ENCODE measurements at regions not wholly inside any gene's neighbourhood (a gene's known extent, or its start where the extent isn't known, plus 50 kb on each side); places are given as distances from the start of the nearest gene placed in this dataset.

DNA sequence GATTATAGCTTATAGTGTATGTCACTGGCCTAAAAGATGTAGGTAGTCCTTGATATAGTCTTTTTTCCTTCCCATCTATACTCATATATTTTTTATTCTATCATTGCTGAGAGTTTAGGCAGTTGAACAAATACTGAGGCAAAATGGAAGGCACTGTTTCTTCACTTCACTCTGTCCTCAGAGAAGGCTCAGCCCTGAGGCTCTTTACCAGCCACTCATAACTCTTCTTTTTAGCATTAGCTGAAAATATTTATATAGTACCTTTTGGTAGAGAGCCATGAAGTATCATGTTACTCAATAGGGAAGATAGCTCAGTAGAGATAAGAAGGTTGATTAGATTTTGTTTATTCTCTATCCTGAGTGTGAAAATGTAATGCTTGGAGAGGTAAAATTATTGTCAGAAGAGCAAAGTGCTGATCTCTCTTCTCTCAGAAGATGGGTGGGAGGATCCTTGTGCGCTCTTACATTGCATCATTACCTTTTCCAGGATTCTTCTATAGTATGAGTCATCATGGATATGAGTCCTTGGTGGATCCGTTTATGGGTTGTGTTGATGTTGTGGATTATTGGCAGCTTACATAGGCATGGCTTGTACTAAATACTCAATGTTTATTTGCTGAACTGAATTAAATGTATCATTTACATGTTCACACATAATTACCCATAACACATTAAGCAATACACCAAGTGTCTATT, 88.1 kb downstream of the ANXA1 start:
- TF ChIP-seq EZH2 (IDR thresholded peaks at IDR 0.05) (no peak), FOXP2 (optimal IDR thresholded peaks at IDR 0.05; ENCODE audit: control extremely low read depth, extremely low read length, insufficient read depth) (no peak)
- DNase-seq (ENCODE audit: low read depth, low spot score) = no peak
- H3K4me3 ChIP-seq = no peak overlapping the region
- no peak overlapping the region for H3K9ac ChIP-seq (ENCODE audit: insufficient read length)
- H3K9me3 ChIP-seq (ENCODE audit: low read depth, low read length) = no peaks in the 10 kb centered on the region
- no peak overlapping the region for H3K27ac ChIP-seq
- no peaks in the 10 kb centered on the region for H3K36me3 ChIP-seq (ENCODE audit: insufficient read depth, low read length)

DNA sequence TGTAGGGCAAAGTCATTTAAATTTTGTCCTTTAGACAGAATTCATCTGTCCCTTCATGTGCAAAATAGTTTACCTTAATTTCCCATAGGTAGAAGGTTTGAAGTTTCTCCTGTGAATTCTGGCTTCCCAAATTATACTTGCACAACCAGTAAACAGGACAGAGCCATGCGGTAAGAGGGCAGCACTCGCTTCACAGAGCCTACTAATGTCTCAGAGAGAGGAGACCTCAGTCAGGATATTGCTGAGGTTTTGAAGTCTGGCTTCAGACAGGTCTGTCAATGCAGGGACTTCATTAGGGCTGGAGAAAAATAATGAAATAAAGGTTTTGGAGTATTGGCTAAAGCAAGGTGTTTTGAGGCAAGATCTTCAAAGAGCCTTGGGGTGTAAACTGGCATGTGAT, 91.4 kb downstream of the ANXA1 start:
- no peak overlapping the region for H3K9ac ChIP-seq (ENCODE audit: insufficient read length)
- no peaks in the 10 kb centered on the region for H3K36me3 ChIP-seq (ENCODE audit: insufficient read depth, low read length)
- H3K9me3 ChIP-seq (ENCODE audit: low read depth, low read length) = no peaks in the 10 kb centered on the region
- TF ChIP-seq EZH2 (IDR thresholded peaks at IDR 0.05) = no peak
- no peak for TF ChIP-seq FOXP2 (optimal IDR thresholded peaks at IDR 0.05; ENCODE audit: control extremely low read depth, extremely low read length, insufficient read depth)
- TF ChIP-seq POLR2AphosphoS5 (IDR thresholded peaks at IDR 0.05; ENCODE audit: borderline replicate concordance, low read depth, low read length) = no peak
- no peak for DNase-seq (ENCODE audit: low read depth, low spot score)
- no peak overlapping the region for H3K27ac ChIP-seq
- H3K4me3 ChIP-seq = no peak overlapping the region

DNA sequence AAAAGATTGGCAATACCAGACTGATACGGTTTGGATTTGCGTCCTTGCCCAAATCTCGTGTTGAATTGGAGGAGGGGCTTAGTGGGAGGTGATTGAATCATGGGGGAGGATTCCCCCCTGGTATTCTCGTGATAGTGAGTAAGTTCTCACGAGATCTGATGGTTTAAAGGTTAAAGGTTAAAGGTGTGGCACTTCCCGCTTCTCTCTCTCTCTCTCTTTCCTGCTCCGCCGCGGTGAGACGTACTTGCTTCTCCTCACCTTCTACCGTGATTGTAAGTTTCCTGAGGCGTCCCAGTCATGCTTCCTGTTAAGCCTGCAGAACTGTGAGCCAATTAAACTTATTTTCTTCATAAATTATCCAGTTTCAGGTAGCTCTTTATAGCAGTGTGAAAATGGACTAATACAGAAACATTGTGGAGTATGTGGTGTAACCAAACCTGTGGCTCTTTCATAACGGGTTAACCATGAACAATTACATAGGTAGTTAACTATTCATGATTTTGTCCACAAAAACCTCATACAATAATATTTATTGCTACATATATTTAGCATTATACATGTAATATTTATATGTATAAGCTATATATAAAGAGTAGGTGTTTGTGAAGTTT, 107.5 kb downstream of the ANXA1 start:
- Histone ChIP-seq H3K36me3 (ENCODE audit: insufficient read depth, low read length) (no peaks in the 10 kb centered on the region), H3K9ac (ENCODE audit: insufficient read length) (no peak overlapping the region), H3K9me3 (ENCODE audit: low read depth, low read length) (no peaks in the 10 kb centered on the region), H3K4me3 (no peak overlapping the region), H3K27ac (no peak overlapping the region)
- TF ChIP-seq FOXP2 (optimal IDR thresholded peaks at IDR 0.05; ENCODE audit: control extremely low read depth, extremely low read length, insufficient read depth) (no peak), POLR2AphosphoS5 (IDR thresholded peaks at IDR 0.05; ENCODE audit: borderline replicate concordance, low read depth, low read length) (no peak), EZH2 (IDR thresholded peaks at IDR 0.05) (no peak)
- no peak for DNase-seq (ENCODE audit: low read depth, low spot score)

DNA sequence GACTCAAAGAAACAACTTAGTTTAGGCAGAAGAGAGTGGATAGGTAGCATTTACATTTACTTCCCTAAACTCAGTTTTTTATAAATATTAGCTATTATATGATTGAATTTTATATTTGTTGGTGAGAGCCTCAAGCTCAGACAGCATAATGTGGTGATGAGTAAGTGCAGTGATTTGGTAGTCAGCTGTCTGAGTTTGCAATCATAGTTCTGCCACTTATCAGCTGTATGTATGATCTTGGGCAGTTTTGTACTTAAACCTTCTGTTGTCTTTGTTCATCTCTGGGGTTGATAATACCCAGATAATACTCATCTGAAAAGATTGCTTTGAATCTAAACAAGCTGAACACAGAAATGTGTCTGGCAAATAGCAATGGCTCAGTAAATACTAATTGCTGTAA, 108.8 kb downstream of the ANXA1 start:
- Histone ChIP-seq H3K9ac (ENCODE audit: insufficient read length) (no peak overlapping the region), H3K9me3 (ENCODE audit: low read depth, low read length) (no peaks in the 10 kb centered on the region), H3K27ac (no peak overlapping the region), H3K4me3 (no peak overlapping the region), H3K36me3 (ENCODE audit: insufficient read depth, low read length) (no peaks in the 10 kb centered on the region)
- no peak for DNase-seq (ENCODE audit: low read depth, low spot score)
- TF ChIP-seq EZH2 (IDR thresholded peaks at IDR 0.05) (no peak), FOXP2 (optimal IDR thresholded peaks at IDR 0.05; ENCODE audit: control extremely low read depth, extremely low read length, insufficient read depth) (no peak), POLR2AphosphoS5 (IDR thresholded peaks at IDR 0.05; ENCODE audit: borderline replicate concordance, low read depth, low read length) (no peak)

DNA sequence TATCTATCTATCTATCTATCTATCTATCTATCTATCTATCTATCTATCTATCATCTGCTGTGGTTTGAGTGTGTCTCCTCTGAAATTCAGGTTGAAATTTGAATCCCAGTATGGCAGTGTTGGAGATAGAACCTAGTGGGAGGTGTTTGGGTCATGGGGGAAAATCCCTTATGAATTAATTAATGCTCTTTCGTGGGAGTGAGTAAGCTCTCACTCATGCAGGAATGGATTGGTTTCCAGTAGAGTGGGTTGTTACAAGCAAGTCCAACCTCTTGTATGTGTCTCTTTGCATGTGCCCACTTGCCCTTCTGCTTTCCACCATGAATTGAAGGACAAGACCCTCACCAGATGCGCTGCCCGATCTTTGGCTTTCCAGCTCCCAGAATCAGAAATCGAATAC, 113.0 kb downstream of the ANXA1 start:
- Histone ChIP-seq H3K36me3 (ENCODE audit: insufficient read depth, low read length) (no peaks in the 10 kb centered on the region), H3K9ac (ENCODE audit: insufficient read length) (no peak overlapping the region), H3K9me3 (ENCODE audit: low read depth, low read length) (no peaks in the 10 kb centered on the region), H3K27ac (no peak overlapping the region), H3K4me3 (no peak overlapping the region)
- no peak for DNase-seq (ENCODE audit: low read depth, low spot score)
- TF ChIP-seq FOXP2 (optimal IDR thresholded peaks at IDR 0.05; ENCODE audit: control extremely low read depth, extremely low read length, insufficient read depth) (no peak), POLR2AphosphoS5 (IDR thresholded peaks at IDR 0.05; ENCODE audit: borderline replicate concordance, low read depth, low read length) (no peak), EZH2 (IDR thresholded peaks at IDR 0.05) (no peak)

DNA sequence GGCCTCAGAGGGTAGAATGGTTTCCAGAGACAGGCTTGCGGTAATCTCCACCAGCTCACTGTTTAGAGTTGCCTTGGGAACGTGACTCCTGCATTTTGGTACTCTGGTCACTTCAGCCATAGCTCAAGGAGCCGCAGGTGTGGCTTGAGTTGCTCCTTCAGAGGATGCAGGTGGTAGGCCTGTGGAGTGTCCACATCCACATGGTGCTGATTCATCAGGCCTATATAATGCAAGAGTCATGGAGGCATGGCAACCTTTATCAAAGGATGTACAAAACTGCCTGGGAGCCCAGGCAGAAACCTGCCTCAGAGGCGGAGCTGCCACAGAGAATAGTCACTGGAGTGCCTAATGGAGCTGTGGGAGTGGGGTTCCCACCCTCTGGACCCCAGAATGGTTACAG, 114.2 kb downstream of the ANXA1 start:
- Histone ChIP-seq H3K9me3 (ENCODE audit: low read depth, low read length) (no peaks in the 10 kb centered on the region), H3K9ac (ENCODE audit: insufficient read length) (no peak overlapping the region), H3K36me3 (ENCODE audit: insufficient read depth, low read length) (no peaks in the 10 kb centered on the region), H3K27ac (no peak overlapping the region), H3K4me3 (no peak overlapping the region)
- no peak for TF ChIP-seq FOXP2 (optimal IDR thresholded peaks at IDR 0.05; ENCODE audit: control extremely low read depth, extremely low read length, insufficient read depth)
- TF ChIP-seq POLR2AphosphoS5 (IDR thresholded peaks at IDR 0.05; ENCODE audit: borderline replicate concordance, low read depth, low read length) = no peak
- no peak for TF ChIP-seq EZH2 (IDR thresholded peaks at IDR 0.05)
- DNase-seq (ENCODE audit: low read depth, low spot score) = no peak

DNA sequence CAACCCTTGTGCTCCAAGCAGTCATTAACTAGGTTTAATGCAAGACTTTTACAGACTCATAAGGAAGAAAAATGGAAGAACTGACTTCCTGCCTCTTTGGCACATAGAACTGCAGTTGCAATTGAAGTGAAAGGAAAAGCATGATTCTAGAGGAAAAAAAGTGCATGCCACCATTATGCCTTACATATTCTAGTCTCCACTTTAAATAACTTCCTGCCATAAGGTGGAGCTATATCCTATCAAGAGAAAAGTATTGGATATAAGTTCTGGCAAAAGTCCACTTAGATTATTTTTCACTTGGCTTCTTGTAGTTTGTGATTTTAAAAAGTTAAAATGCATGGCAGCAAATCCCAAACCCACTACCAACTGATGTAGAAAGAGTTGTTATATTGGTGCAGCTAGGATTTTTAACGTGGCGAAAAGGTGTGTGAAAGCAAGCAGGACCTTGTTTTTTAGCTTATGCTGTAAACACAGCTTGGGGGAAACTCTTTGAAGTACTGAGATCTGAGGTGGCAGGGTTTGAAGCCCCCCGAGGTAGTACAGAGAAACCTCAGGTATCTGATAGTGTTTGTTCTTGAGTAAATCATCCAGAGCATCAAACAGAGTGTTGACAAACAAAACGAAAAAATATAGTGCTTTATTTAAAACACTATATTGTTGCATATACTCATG, 117.9 kb downstream of the ANXA1 start:
- DNase-seq (ENCODE audit: low read depth, low spot score) = peak; percentile 20
- H3K9me3 ChIP-seq (ENCODE audit: low read depth, low read length) = no peaks in the 10 kb centered on the region
- no peak overlapping the region for H3K4me3 ChIP-seq
- no peaks in the 10 kb centered on the region for H3K36me3 ChIP-seq (ENCODE audit: insufficient read depth, low read length)
- H3K27ac ChIP-seq = no peak overlapping the region
- TF ChIP-seq POLR2AphosphoS5 (IDR thresholded peaks at IDR 0.05; ENCODE audit: borderline replicate concordance, low read depth, low read length) (no peak), EZH2 (IDR thresholded peaks at IDR 0.05) (no peak), FOXP2 (optimal IDR thresholded peaks at IDR 0.05; ENCODE audit: control extremely low read depth, extremely low read length, insufficient read depth) (no peak)
- H3K9ac ChIP-seq (ENCODE audit: insufficient read length) = no peak overlapping the region

DNA sequence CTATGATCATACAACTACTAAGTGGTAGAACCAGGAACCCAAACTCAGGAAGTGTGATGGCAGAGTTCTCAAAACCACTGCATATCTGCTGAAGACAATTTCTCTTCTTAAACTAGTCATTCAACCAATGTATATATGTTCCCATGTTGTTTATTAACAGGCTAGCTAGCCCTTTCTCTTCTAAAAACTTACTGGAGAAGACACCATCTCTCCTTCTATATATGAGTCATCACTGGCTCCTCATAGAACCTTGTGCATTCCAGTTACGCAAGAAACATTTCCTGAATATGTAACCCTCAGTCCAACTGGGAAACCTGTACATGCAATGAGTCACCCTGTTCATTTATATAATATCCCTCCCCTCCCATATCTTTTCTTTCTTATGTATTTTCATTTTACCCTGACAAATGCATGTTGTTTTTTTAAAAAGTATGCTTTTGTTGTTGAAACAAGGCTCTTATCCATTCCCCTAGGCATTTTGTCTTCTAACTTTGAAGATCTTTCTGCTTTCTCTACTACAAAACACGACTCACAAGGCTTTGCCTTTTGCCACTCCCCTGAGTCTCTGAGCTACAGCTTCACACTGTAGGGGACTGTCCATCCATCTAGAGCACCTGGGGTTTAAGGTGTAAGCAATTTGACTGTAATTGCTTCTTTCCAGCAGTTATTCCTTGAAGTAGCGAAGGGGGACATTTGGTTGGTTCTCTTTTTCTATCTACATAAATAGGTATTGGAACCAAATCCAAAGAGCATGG, 119.5 kb downstream of the ANXA1 start:
- no peak overlapping the region for H3K4me3 ChIP-seq
- no peak overlapping the region for H3K9ac ChIP-seq (ENCODE audit: insufficient read length)
- H3K36me3 ChIP-seq (ENCODE audit: insufficient read depth, low read length) = no peaks in the 10 kb centered on the region
- no peak overlapping the region for H3K27ac ChIP-seq
- H3K9me3 ChIP-seq (ENCODE audit: low read depth, low read length) = no peaks in the 10 kb centered on the region
- no peak for TF ChIP-seq EZH2 (IDR thresholded peaks at IDR 0.05)
- TF ChIP-seq FOXP2 (optimal IDR thresholded peaks at IDR 0.05; ENCODE audit: control extremely low read depth, extremely low read length, insufficient read depth) = no peak
- TF ChIP-seq POLR2AphosphoS5 (IDR thresholded peaks at IDR 0.05; ENCODE audit: borderline replicate concordance, low read depth, low read length) = no peak
- DNase-seq (ENCODE audit: low read depth, low spot score) = peak; percentile 57
